H54 (cell line): ENCODE measurements at regions not wholly inside any gene's neighbourhood (a gene's known extent, or its start where the extent isn't known, plus 50 kb on each side); places are given as distances from the start of the nearest gene placed in this dataset.

Source experiments
- DNase-seq: peaks from one replicate; pipeline ENCODE4 v3.0.0; 2011; ENCODE audit warnings: low spot score, mixed read lengths; ENCODE audit not compliant: insufficient read length
- FAIRE-seq: peaks from 3 replicates; lab custom pipeline; 2011; peaks lifted over from hg19 to GRCh38; lab: Jason Lieb, UNC
- POLR2A ChIP-seq: IDR thresholded peaks from 2 replicates; pipeline ENCODE4 v1.6.1; 2011; ENCODE audit warnings: low read depth, mild to moderate bottlenecking, low read length

- DNase-seq (no peak), FAIRE-seq (no peak)
- no peak for TF ChIP-seq POLR2A
Observed at GRCh38 chr4:137707626-137708025, 175.3 kb upstream of the PCDH18 start.

GRCh38 chr4:137707102-137707620, 174.9 kb upstream of the PCDH18 start:
- DNase-seq (no peak), FAIRE-seq (no peak)
- TF ChIP-seq POLR2A: no peak

GRCh38 chr4:137705171-137705783, 173.0 kb upstream of the PCDH18 start:
- no peak for TF ChIP-seq POLR2A
- no peak for FAIRE-seq
- DNase-seq: no peak

- TF ChIP-seq POLR2A: no peak
- no peak for DNase-seq
- FAIRE-seq: no peak
Observed at GRCh38 chr4:137703195-137703594, 170.9 kb upstream of the PCDH18 start.

GRCh38 chr4:137702512-137702911, 170.2 kb upstream of the PCDH18 start:
- FAIRE-seq (no peak), DNase-seq (no peak)

GRCh38 chr4:137701401-137701800, 169.1 kb upstream of the PCDH18 start:
- no peak for DNase-seq
- no peak for TF ChIP-seq POLR2A

More at GRCh38 chr4:137702512-137702911, 170.2 kb upstream of the PCDH18 start:
- no peak for TF ChIP-seq POLR2A

GRCh38 chr4:137700751-137701150, 168.5 kb upstream of the PCDH18 start:
- DNase-seq (no peak), FAIRE-seq (no peak)
- no peak for TF ChIP-seq POLR2A

More at GRCh38 chr4:137701401-137701800, 169.1 kb upstream of the PCDH18 start:
- no peak for FAIRE-seq

- DNase-seq (no peak), FAIRE-seq (no peak)
- TF ChIP-seq POLR2A: no peak
Observed at GRCh38 chr4:137700072-137700471, 167.8 kb upstream of the PCDH18 start.

GRCh38 chr4:137694138-137694537, 161.8 kb upstream of the PCDH18 start:
- DNase-seq: no peak
- no peak for FAIRE-seq
- TF ChIP-seq POLR2A: no peak

GRCh38 chr4:137693641-137694040, 161.3 kb upstream of the PCDH18 start:
- TF ChIP-seq POLR2A: no peak
- FAIRE-seq (no peak), DNase-seq (no peak)

GRCh38 chr4:137692205-137692604, 159.9 kb upstream of the PCDH18 start:
- no peak for TF ChIP-seq POLR2A
- DNase-seq (no peak), FAIRE-seq (no peak)

- FAIRE-seq: no peak
- no peak for TF ChIP-seq POLR2A
Observed at GRCh38 chr4:137688651-137689050, 156.4 kb upstream of the PCDH18 start.

GRCh38 chr4:137685357-137685756, 153.1 kb upstream of the PCDH18 start:
- FAIRE-seq: no peak
- no peak for DNase-seq
- no peak for TF ChIP-seq POLR2A

More at GRCh38 chr4:137688651-137689050, 156.4 kb upstream of the PCDH18 start:
- DNase-seq: no peak

- TF ChIP-seq POLR2A: no peak
- no peak for DNase-seq
- FAIRE-seq: no peak
Observed at GRCh38 chr4:137681081-137681480, 148.8 kb upstream of the PCDH18 start.

GRCh38 chr4:137678796-137679195, 146.5 kb upstream of the PCDH18 start:
- DNase-seq (no peak), FAIRE-seq (no peak)
- no peak for TF ChIP-seq POLR2A
